Activated CD8-positive, alpha-beta memory T cell treated with anti-CD3 and anti-CD28 coated beads, Interleukin-2, amount 10 ng/mL, durations not matched to agents 7 days and 5 days (primary cell): ENCODE measurements at regions not wholly inside any gene's neighbourhood (a gene's known extent, or its start where the extent isn't known, plus 50 kb on each side); places are given as distances from the start of the nearest gene placed in this dataset.

Experiments
- ATAC-seq: fragments of 150-1000 bp; cut with Tn5 transposase; one replicate; pipeline ENCODE4 v1.10.0; 2021; ENCODE audit warnings: moderate library complexity
- CTCF ChIA-PET: fragments of 350-600 bp; sonication (Branson Sonifier 250); formaldehyde crosslinking; loops from one replicate; lab custom pipeline; 2021; ENCODE audit warnings: antibody characterized with exemption; lab: Charles Lee
- DNase-seq: peaks from one replicate; pipeline ENCODE4 v3.0.0-alpha.2; 2020
- H3K27ac Mint-ChIP-seq: one replicate; pipeline ENCODE4 v1.8.0; 2021; ENCODE audit warnings: mild to moderate bottlenecking, mixed read lengths
- H3K27me3 Mint-ChIP-seq: one replicate; pipeline ENCODE4 v1.8.0; 2021; ENCODE audit warnings: mixed read lengths
- H3K36me3 Mint-ChIP-seq: one replicate; pipeline ENCODE4 v1.8.0; 2021; ENCODE audit warnings: mild to moderate bottlenecking, mixed read lengths
- H3K4me1 Mint-ChIP-seq: one replicate; pipeline ENCODE4 v1.8.0; 2021; ENCODE audit warnings: mixed read lengths
- H3K4me3 Mint-ChIP-seq: one replicate; pipeline ENCODE4 v1.8.0; 2021; ENCODE audit warnings: mild to moderate bottlenecking, moderate library complexity, mixed read lengths
- H3K9me3 Mint-ChIP-seq: one replicate; pipeline ENCODE4 v1.8.0; 2022; ENCODE audit warnings: low read depth, mixed read lengths

GRCh38 chr2:181754105-181754504 lies 73.8 kb upstream of the NEUROD1 start:
- Mint-ChIP-seq H3K4me1 (no peaks in the 10 kb centered on the region), H3K27me3 (peaks cover 50% of the 10 kb centered on the region), H3K4me3 (no peak overlapping the region), H3K27ac (no peak overlapping the region), H3K9me3 (no peaks in the 10 kb centered on the region), H3K36me3 (no peaks in the 10 kb centered on the region)
- no peak for DNase-seq
- CTCF ChIA-PET = interaction anchor here (0.9 to 1.3 kb wide), 2 partner anchors 12 to 39 kb away, joined by 3 read pairs; no protein-coding TSS in a partner anchor
- ATAC-seq = no peak

GRCh38 chr2:181755181-181755580 lies 74.9 kb upstream of the NEUROD1 start:
- Mint-ChIP-seq H3K9me3 (no peaks in the 10 kb centered on the region), H3K36me3 (no peaks in the 10 kb centered on the region), H3K4me1 (no peaks in the 10 kb centered on the region), H3K27ac (no peak overlapping the region), H3K4me3 (no peak overlapping the region), H3K27me3 (peaks cover 51% of the 10 kb centered on the region)
- DNase-seq (no peak), ATAC-seq (no peak)
- CTCF ChIA-PET = interaction anchor here (1.6 to 2.3 kb wide), 2 partner anchors 10 to 13 kb away, joined by 3 to 5 read pairs; no protein-coding TSS in a partner anchor

- Mint-ChIP-seq H3K27me3 (peaks cover 26% of the 10 kb centered on the region), H3K9me3 (no peaks in the 10 kb centered on the region), H3K4me3 (no peak overlapping the region), H3K4me1 (no peaks in the 10 kb centered on the region), H3K36me3 (no peaks in the 10 kb centered on the region), H3K27ac (no peak overlapping the region)
- no peak for ATAC-seq
- no peak for DNase-seq
- CTCF ChIA-PET = no interaction called here
Observed at GRCh38 chr2:181760521-181760920, 80.2 kb upstream of the NEUROD1 start.

GRCh38 chr2:181761175-181761574 lies 80.9 kb upstream of the NEUROD1 start:
- CTCF ChIA-PET = no interaction called here
- H3K27ac Mint-ChIP-seq = no peak overlapping the region
- no peaks in the 10 kb centered on the region for H3K9me3 Mint-ChIP-seq
- no peaks in the 10 kb centered on the region for H3K36me3 Mint-ChIP-seq
- no peak for ATAC-seq
- H3K4me1 Mint-ChIP-seq = no peaks in the 10 kb centered on the region
- peaks cover 22% of the 10 kb centered on the region for H3K27me3 Mint-ChIP-seq
- DNase-seq = no peak
- no peak overlapping the region for H3K4me3 Mint-ChIP-seq

GRCh38 chr2:181762000-181762399 lies 81.7 kb upstream of the NEUROD1 start:
- no peaks in the 10 kb centered on the region for H3K36me3 Mint-ChIP-seq

GRCh38 chr2:181762848-181763247 lies 82.5 kb upstream of the NEUROD1 start:
- DNase-seq = no peak
- Mint-ChIP-seq H3K9me3 (no peaks in the 10 kb centered on the region), H3K27ac (no peak overlapping the region), H3K27me3 (peaks cover 18% of the 10 kb centered on the region), H3K4me1 (no peaks in the 10 kb centered on the region), H3K4me3 (no peak overlapping the region), H3K36me3 (no peaks in the 10 kb centered on the region)
- CTCF ChIA-PET = no interaction called here
- no peak for ATAC-seq

More at GRCh38 chr2:181762000-181762399, 81.7 kb upstream of the NEUROD1 start:
- Mint-ChIP-seq H3K9me3 (no peaks in the 10 kb centered on the region), H3K4me1 (no peaks in the 10 kb centered on the region), H3K27ac (no peak overlapping the region), H3K4me3 (no peak overlapping the region), H3K27me3 (peaks cover 18% of the 10 kb centered on the region)
- DNase-seq (no peak), ATAC-seq (no peak)
- CTCF ChIA-PET = no interaction called here

- CTCF ChIA-PET = no interaction called here
- H3K4me1 Mint-ChIP-seq = no peaks in the 10 kb centered on the region
- H3K36me3 Mint-ChIP-seq = no peaks in the 10 kb centered on the region
- no peak overlapping the region for H3K4me3 Mint-ChIP-seq
- ATAC-seq (no peak), DNase-seq (no peak)
- H3K27ac Mint-ChIP-seq = no peak overlapping the region
- peaks cover 18% of the 10 kb centered on the region for H3K27me3 Mint-ChIP-seq
- no peaks in the 10 kb centered on the region for H3K9me3 Mint-ChIP-seq
Observed at GRCh38 chr2:181763423-181763822, 83.1 kb upstream of the NEUROD1 start.

GRCh38 chr2:181764095-181764963 lies 84.0 kb upstream of the NEUROD1 start:
- Mint-ChIP-seq H3K27ac (no peak overlapping the region), H3K4me1 (no peaks in the 10 kb centered on the region), H3K4me3 (no peak overlapping the region), H3K27me3 (peaks cover 16% of the 10 kb centered on the region), H3K36me3 (no peaks in the 10 kb centered on the region), H3K9me3 (no peaks in the 10 kb centered on the region)
- CTCF ChIA-PET = no interaction called here
- DNase-seq = no peak
- ATAC-seq = no peak

GRCh38 chr2:181766129-181766528 lies 85.8 kb upstream of the NEUROD1 start:
- H3K4me3 Mint-ChIP-seq = no peak overlapping the region
- no peaks in the 10 kb centered on the region for H3K36me3 Mint-ChIP-seq
- no peak for ATAC-seq
- peaks cover 10% of the 10 kb centered on the region for H3K27me3 Mint-ChIP-seq
- no peaks in the 10 kb centered on the region for H3K4me1 Mint-ChIP-seq
- H3K27ac Mint-ChIP-seq = no peak overlapping the region
- no peaks in the 10 kb centered on the region for H3K9me3 Mint-ChIP-seq
- CTCF ChIA-PET = no interaction called here
- no peak for DNase-seq

- Mint-ChIP-seq H3K9me3 (no peaks in the 10 kb centered on the region), H3K27me3 (peaks cover 6% of the 10 kb centered on the region), H3K4me3 (no peak overlapping the region), H3K27ac (no peak overlapping the region), H3K4me1 (peaks cover 4% of the 10 kb centered on the region), H3K36me3 (no peaks in the 10 kb centered on the region)
- CTCF ChIA-PET = no interaction called here
- ATAC-seq (no peak), DNase-seq (no peak)
Observed at GRCh38 chr2:181770150-181770549, 89.8 kb upstream of the NEUROD1 start.

GRCh38 chr2:181771356-181771755 lies 91.0 kb upstream of the NEUROD1 start:
- DNase-seq = no peak
- Mint-ChIP-seq H3K36me3 (no peaks in the 10 kb centered on the region), H3K27ac (no peak overlapping the region), H3K9me3 (no peaks in the 10 kb centered on the region), H3K27me3 (peaks cover 6% of the 10 kb centered on the region), H3K4me3 (no peak overlapping the region), H3K4me1 (peaks cover 4% of the 10 kb centered on the region)
- CTCF ChIA-PET = interaction anchor here (1.2 to 1.4 kb wide), 2 partner anchors 10 to 56 kb away, joined by 3 to 4 read pairs; no protein-coding TSS in a partner anchor
- no peak for ATAC-seq

- ATAC-seq (no peak), DNase-seq (no peak)
- CTCF ChIA-PET = interaction anchor here (1.4 kb wide), 1 partner anchor 57 kb away, joined by 4 read pairs; no protein-coding TSS in a partner anchor
- Mint-ChIP-seq H3K27me3 (peaks cover 6% of the 10 kb centered on the region), H3K9me3 (no peaks in the 10 kb centered on the region), H3K36me3 (no peaks in the 10 kb centered on the region), H3K27ac (no peak overlapping the region), H3K4me3 (no peak overlapping the region), H3K4me1 (peaks cover 4% of the 10 kb centered on the region)
Observed at GRCh38 chr2:181772334-181772733, 92.0 kb upstream of the NEUROD1 start.

- Mint-ChIP-seq H3K36me3 (no peaks in the 10 kb centered on the region), H3K27ac (no peak overlapping the region), H3K4me1 (peaks cover 4% of the 10 kb centered on the region), H3K4me3 (no peak overlapping the region), H3K27me3 (peaks cover 6% of the 10 kb centered on the region), H3K9me3 (no peaks in the 10 kb centered on the region)
- ATAC-seq = no peak
- DNase-seq = no peak
- CTCF ChIA-PET = no interaction called here
Observed at GRCh38 chr2:181772777-181773176, 92.5 kb upstream of the NEUROD1 start.

GRCh38 chr2:181774685-181775084 lies 94.4 kb upstream of the NEUROD1 start:
- Mint-ChIP-seq H3K27ac (no peak overlapping the region), H3K4me1 (peaks cover 9% of the 10 kb centered on the region), H3K36me3 (no peaks in the 10 kb centered on the region), H3K27me3 (peaks cover under 1% of the 10 kb centered on the region), H3K4me3 (no peak overlapping the region), H3K9me3 (no peaks in the 10 kb centered on the region)
- CTCF ChIA-PET = no interaction called here
- ATAC-seq (no peak), DNase-seq (no peak)
